ENCODE measurements at regions not wholly inside any gene's neighbourhood (a gene's known extent, or its start where the extent isn't known, plus 50 kb on each side); places are given as distances from the start of the nearest gene placed in this dataset.

DNA sequence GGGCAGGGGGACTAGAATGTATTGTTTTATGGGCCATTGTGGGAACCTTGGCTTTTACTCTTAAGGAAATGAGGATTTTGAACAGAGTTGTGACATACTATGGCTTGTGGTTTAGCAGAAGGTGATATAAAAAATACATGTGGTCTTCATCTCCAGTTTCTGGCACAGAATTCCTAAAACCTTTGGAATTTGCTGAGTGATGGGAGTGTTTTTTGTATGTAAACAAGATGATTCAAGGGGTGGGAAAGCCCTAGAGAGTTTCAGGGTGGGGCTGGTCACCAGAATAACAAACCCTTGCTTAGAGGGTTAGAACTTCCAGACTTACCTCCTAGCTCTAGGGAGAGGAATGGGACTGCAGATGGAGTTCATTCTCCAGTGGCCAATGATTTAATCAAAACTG lies 316.1 kb downstream of the PHKB start:
- no peak for TF ChIP-seq CTCF (conservative IDR thresholded peaks at IDR 0.05 in 1 of 2, IDR thresholded peaks at IDR 0.05 in 1 of 2; ENCODE audit: low read depth in 1 of 2, low read length in 2 of 2)
- TF ChIP-seq EZH2 (IDR thresholded peaks at IDR 0.05; ENCODE audit: low read length, missing control alignments): no peak

Data from fibroblast of lung (primary cell).